GM23338 (cell line): ENCODE measurements at regions not wholly inside any gene's neighbourhood (a gene's known extent, or its start where the extent isn't known, plus 50 kb on each side); places are given as distances from the start of the nearest gene placed in this dataset.

Source experiments
- ATAC-seq: fragments of 200-7000 bp; cut with Tn5 transposase; 3 replicates; pipeline ENCODE4 v1.9.1; 2020
- DNase-seq: peaks from one replicate; pipeline ENCODE4 v3.0.0-alpha.2; 2015; ENCODE audit warnings: low spot score
- H2AFZ ChIP-seq: fragments of 200-600 bp; sonication (generic); 2 replicates; pipeline ENCODE4 v1.8.0; 2016; ENCODE audit warnings: antibody characterized with exemption, mild to moderate bottlenecking, moderate library complexity
- H3F3A ChIP-seq: fragments of 200-600 bp; sonication (generic); replicated peaks from 2 replicates; pipeline ENCODE4 v1.8.0; 2017; ENCODE audit warnings: antibody characterized with exemption, mixed run types, low read depth
- H3K27ac ChIP-seq: fragments of 200-600 bp; sonication (generic); 2 replicates; pipeline ENCODE4 v1.6.1; 2016; ENCODE audit warnings: low read depth
- H3K27me3 ChIP-seq: fragments of 200-600 bp; sonication (generic); 2 replicates; pipeline ENCODE4 v1.8.0; 2016; ENCODE audit warnings: mild to moderate bottlenecking, mixed run types, moderate library complexity; ENCODE audit not compliant: insufficient read depth
- H3K36me3 ChIP-seq: fragments of 200-600 bp; sonication (generic); 2 replicates; pipeline ENCODE4 v1.8.0; 2016; ENCODE audit warnings: mild to moderate bottlenecking; ENCODE audit not compliant: insufficient read depth
- H3K4me1 ChIP-seq: fragments of 200-600 bp; sonication (generic); 2 replicates; pipeline ENCODE4 v1.8.0; 2016; ENCODE audit warnings: mild to moderate bottlenecking, moderate library complexity; ENCODE audit not compliant: insufficient read depth
- H3K4me2 ChIP-seq: fragments of 200-600 bp; sonication (generic); 2 replicates; pipeline ENCODE4 v1.7.1; 2017; ENCODE audit warnings: mixed run types
- H3K4me3 ChIP-seq: fragments of 200-600 bp; sonication (generic); 2 replicates; pipeline ENCODE4 v1.6.1; 2016; ENCODE audit warnings: mixed run types
- H3K79me2 ChIP-seq: fragments of 200-600 bp; sonication (generic); replicated peaks from 2 replicates; pipeline ENCODE4 v1.8.0; 2017; ENCODE audit warnings: mild to moderate bottlenecking; ENCODE audit not compliant: insufficient read depth
- H3K9me2 ChIP-seq: fragments of 200-600 bp; sonication (generic); 2 replicates; pipeline ENCODE4 v1.8.0; 2017; ENCODE audit not compliant: insufficient read depth
- H4K20me1 ChIP-seq: fragments of 200-600 bp; sonication (generic); replicated peaks from 2 replicates; pipeline ENCODE4 v1.8.0; 2017; ENCODE audit warnings: mild to moderate bottlenecking; ENCODE audit not compliant: insufficient read depth
- H3K27ac Mint-ChIP-seq: 2 replicates; pipeline ENCODE4 v1.8.0; 2020; ENCODE audit warnings: inconsistent platforms, mild to moderate bottlenecking, moderate library complexity, mixed read lengths
- H3K27me3 Mint-ChIP-seq: 3 replicates; pipeline ENCODE4 v1.8.0; 2022; ENCODE audit warnings: low read depth, mild to moderate bottlenecking, moderate library complexity, mixed read lengths, inconsistent platforms; ENCODE audit not compliant: insufficient read depth, poor library complexity
- H3K36me3 Mint-ChIP-seq: 3 replicates; pipeline ENCODE4 v1.8.0; 2021; ENCODE audit warnings: low read depth, mild to moderate bottlenecking, inconsistent platforms, moderate library complexity, mixed read lengths
- H3K4me1 Mint-ChIP-seq: 3 replicates; pipeline ENCODE4 v1.8.0; 2020; ENCODE audit warnings: mild to moderate bottlenecking, inconsistent platforms, mixed read lengths
- H3K4me3 Mint-ChIP-seq: 3 replicates; pipeline ENCODE4 v1.8.0; 2021; ENCODE audit warnings: moderate library complexity, mild to moderate bottlenecking, inconsistent platforms, mixed read lengths
- H3K9me3 Mint-ChIP-seq: 3 replicates; pipeline ENCODE4 v1.8.0; 2020; ENCODE audit warnings: moderate library complexity, mild to moderate bottlenecking, inconsistent platforms, mixed read lengths
- CREB1 ChIP-seq: fragments of 250-450 bp; sonication (Bioruptor Pico); IDR thresholded peaks from 2 replicates; pipeline ENCODE4 v1.5.0; 2020; ENCODE audit warnings: low read depth, mild to moderate bottlenecking, moderate library complexity
- EZH2 ChIP-seq: fragments of 200-600 bp; sonication (generic); IDR thresholded peaks from one replicate; pipeline ENCODE4 v1.8.0; 2017; ENCODE audit warnings: antibody characterized with exemption, mild to moderate bottlenecking, low read depth; ENCODE audit not compliant: unreplicated experiment
- EZH2phosphoT487 ChIP-seq: fragments of 200-600 bp; sonication (generic); IDR thresholded peaks from one replicate; pipeline ENCODE4 v1.8.1; 2018; ENCODE audit warnings: antibody characterized with exemption; ENCODE audit not compliant: unreplicated experiment
- JUNB ChIP-seq: IDR thresholded peaks from one replicate; pipeline ENCODE4 v1.6.1; 2016; ENCODE audit warnings: antibody characterized with exemption; ENCODE audit not compliant: unreplicated experiment
- NANOG ChIP-seq: IDR thresholded peaks from 2 replicates; pipeline ENCODE4 v1.6.1; 2016; ENCODE audit warnings: antibody characterized with exemption, borderline replicate concordance
- POLR2AphosphoS5 ChIP-seq: IDR thresholded peaks from 2 replicates; pipeline ENCODE4 v1.6.1; 2016; ENCODE audit warnings: antibody characterized with exemption, low read depth
- STAT1 ChIP-seq: IDR thresholded peaks from one replicate; pipeline ENCODE4 v1.6.1; 2016; ENCODE audit warnings: antibody characterized with exemption; ENCODE audit not compliant: unreplicated experiment
- ZNF114 ChIP-seq: fragments of 250-450 bp; sonication (Bioruptor Pico); IDR thresholded peaks from 2 replicates; pipeline ENCODE4 v1.5.0; 2020; ENCODE audit warnings: mild to moderate bottlenecking, moderate library complexity
- ZNF331 ChIP-seq: fragments of 250-450 bp; sonication (Bioruptor Pico); IDR thresholded peaks from 2 replicates; pipeline ENCODE4 v1.5.0; 2020; ENCODE audit warnings: low read depth, mild to moderate bottlenecking, moderate library complexity
- TF ChIP-seq, protein P1 (sequence below): IDR thresholded peaks from one replicate; pipeline ENCODE4 v1.6.1; 2018; ENCODE audit warnings: antibody characterized with exemption; ENCODE audit not compliant: unreplicated experiment
- TF ChIP-seq, protein P2 (sequence below): IDR thresholded peaks from 2 replicates; pipeline ENCODE4 v1.6.1; 2016; ENCODE audit warnings: antibody characterized with exemption
- TF ChIP-seq, protein P3 (sequence below), 2 experiments: fragments of 200-600 bp in 1 of 2; sonication (generic) in 1 of 2; conservative IDR thresholded peaks; 2 replicates each; pipeline versions ENCODE4 v1.5.1 to v1.6.1; 2016 to 2017; ENCODE audit warnings: antibody characterized with exemption in 2 of 2, low read depth in 2 of 2, mild to moderate bottlenecking in 2 of 2, moderate library complexity in 1 of 2
- TF ChIP-seq, protein P4 (sequence below): fragments of 250-450 bp; sonication (Bioruptor Pico); IDR thresholded peaks from 2 replicates; pipeline ENCODE4 v1.5.0; 2020; ENCODE audit warnings: mild to moderate bottlenecking, moderate library complexity

DNA sequence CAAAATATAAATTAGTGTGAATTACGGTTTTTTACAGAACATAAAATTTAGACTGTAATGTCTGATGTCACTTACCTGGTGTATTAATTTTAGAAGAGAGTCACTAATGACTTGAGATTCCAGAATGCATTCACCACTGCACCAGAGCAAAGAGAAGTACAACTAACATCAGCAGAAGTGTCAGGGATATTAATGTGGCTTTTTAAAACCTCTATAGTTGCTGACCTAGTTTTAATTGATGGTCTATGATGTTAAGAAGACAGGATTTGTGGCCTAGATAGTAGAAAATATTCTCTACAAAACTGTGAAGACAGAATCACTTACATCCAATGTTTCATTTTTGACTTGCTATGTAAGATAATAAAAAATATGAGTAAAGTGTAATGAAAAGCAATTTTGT, 1181.6 kb downstream of the RAPGEF2 start:
- ATAC-seq (no peak), DNase-seq (no peak)
- no peak overlapping the region for H3K27ac ChIP-seq
- peaks cover 12% of the 10 kb centered on the region; the same call in 2 of the 3 replicates for H3K36me3 Mint-ChIP-seq
- no peak overlapping the region for H3K4me2 ChIP-seq
- H4K20me1 ChIP-seq: no peaks in the 10 kb centered on the region
- no peak overlapping the region for H3K27ac Mint-ChIP-seq
- H3F3A ChIP-seq: no peaks in the 10 kb centered on the region
- H3K4me1 ChIP-seq: no peaks in the 10 kb centered on the region
- H3K36me3 ChIP-seq: no peaks in the 10 kb centered on the region
- H3K4me3 ChIP-seq: no peak overlapping the region
- H3K27me3 ChIP-seq: no peaks in the 10 kb centered on the region
- H3K9me2 ChIP-seq: no peaks in the 10 kb centered on the region; the same call in 1 of the 2 replicates
- no peaks in the 10 kb centered on the region for H3K4me1 Mint-ChIP-seq
- TF ChIP-seq STAT1 (no peak), JUNB (no peak), CREB1 (CRISPR knock-in tag) (no peak), EZH2 (no peak), EZH2phosphoT487 (no peak), ZNF331 (CRISPR knock-in tag) (no peak), NANOG (no peak), ZNF114 (CRISPR knock-in tag) (no peak), POLR2AphosphoS5 (no peak)
- TF ChIP-seq, protein P1, sequence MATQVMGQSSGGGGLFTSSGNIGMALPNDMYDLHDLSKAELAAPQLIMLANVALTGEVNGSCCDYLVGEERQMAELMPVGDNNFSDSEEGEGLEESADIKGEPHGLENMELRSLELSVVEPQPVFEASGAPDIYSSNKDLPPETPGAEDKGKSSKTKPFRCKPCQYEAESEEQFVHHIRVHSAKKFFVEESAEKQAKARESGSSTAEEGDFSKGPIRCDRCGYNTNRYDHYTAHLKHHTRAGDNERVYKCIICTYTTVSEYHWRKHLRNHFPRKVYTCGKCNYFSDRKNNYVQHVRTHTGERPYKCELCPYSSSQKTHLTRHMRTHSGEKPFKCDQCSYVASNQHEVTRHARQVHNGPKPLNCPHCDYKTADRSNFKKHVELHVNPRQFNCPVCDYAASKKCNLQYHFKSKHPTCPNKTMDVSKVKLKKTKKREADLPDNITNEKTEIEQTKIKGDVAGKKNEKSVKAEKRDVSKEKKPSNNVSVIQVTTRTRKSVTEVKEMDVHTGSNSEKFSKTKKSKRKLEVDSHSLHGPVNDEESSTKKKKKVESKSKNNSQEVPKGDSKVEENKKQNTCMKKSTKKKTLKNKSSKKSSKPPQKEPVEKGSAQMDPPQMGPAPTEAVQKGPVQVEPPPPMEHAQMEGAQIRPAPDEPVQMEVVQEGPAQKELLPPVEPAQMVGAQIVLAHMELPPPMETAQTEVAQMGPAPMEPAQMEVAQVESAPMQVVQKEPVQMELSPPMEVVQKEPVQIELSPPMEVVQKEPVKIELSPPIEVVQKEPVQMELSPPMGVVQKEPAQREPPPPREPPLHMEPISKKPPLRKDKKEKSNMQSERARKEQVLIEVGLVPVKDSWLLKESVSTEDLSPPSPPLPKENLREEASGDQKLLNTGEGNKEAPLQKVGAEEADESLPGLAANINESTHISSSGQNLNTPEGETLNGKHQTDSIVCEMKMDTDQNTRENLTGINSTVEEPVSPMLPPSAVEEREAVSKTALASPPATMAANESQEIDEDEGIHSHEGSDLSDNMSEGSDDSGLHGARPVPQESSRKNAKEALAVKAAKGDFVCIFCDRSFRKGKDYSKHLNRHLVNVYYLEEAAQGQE: no peak
- TF ChIP-seq, protein P2, sequence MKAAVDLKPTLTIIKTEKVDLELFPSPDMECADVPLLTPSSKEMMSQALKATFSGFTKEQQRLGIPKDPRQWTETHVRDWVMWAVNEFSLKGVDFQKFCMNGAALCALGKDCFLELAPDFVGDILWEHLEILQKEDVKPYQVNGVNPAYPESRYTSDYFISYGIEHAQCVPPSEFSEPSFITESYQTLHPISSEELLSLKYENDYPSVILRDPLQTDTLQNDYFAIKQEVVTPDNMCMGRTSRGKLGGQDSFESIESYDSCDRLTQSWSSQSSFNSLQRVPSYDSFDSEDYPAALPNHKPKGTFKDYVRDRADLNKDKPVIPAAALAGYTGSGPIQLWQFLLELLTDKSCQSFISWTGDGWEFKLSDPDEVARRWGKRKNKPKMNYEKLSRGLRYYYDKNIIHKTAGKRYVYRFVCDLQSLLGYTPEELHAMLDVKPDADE: no peak
- TF ChIP-seq, protein P3, sequence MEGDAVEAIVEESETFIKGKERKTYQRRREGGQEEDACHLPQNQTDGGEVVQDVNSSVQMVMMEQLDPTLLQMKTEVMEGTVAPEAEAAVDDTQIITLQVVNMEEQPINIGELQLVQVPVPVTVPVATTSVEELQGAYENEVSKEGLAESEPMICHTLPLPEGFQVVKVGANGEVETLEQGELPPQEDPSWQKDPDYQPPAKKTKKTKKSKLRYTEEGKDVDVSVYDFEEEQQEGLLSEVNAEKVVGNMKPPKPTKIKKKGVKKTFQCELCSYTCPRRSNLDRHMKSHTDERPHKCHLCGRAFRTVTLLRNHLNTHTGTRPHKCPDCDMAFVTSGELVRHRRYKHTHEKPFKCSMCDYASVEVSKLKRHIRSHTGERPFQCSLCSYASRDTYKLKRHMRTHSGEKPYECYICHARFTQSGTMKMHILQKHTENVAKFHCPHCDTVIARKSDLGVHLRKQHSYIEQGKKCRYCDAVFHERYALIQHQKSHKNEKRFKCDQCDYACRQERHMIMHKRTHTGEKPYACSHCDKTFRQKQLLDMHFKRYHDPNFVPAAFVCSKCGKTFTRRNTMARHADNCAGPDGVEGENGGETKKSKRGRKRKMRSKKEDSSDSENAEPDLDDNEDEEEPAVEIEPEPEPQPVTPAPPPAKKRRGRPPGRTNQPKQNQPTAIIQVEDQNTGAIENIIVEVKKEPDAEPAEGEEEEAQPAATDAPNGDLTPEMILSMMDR (conservative IDR thresholded peaks at IDR 0.05; ENCODE audit: low read depth in 2 of 2): no peak
- TF ChIP-seq, protein P4, sequence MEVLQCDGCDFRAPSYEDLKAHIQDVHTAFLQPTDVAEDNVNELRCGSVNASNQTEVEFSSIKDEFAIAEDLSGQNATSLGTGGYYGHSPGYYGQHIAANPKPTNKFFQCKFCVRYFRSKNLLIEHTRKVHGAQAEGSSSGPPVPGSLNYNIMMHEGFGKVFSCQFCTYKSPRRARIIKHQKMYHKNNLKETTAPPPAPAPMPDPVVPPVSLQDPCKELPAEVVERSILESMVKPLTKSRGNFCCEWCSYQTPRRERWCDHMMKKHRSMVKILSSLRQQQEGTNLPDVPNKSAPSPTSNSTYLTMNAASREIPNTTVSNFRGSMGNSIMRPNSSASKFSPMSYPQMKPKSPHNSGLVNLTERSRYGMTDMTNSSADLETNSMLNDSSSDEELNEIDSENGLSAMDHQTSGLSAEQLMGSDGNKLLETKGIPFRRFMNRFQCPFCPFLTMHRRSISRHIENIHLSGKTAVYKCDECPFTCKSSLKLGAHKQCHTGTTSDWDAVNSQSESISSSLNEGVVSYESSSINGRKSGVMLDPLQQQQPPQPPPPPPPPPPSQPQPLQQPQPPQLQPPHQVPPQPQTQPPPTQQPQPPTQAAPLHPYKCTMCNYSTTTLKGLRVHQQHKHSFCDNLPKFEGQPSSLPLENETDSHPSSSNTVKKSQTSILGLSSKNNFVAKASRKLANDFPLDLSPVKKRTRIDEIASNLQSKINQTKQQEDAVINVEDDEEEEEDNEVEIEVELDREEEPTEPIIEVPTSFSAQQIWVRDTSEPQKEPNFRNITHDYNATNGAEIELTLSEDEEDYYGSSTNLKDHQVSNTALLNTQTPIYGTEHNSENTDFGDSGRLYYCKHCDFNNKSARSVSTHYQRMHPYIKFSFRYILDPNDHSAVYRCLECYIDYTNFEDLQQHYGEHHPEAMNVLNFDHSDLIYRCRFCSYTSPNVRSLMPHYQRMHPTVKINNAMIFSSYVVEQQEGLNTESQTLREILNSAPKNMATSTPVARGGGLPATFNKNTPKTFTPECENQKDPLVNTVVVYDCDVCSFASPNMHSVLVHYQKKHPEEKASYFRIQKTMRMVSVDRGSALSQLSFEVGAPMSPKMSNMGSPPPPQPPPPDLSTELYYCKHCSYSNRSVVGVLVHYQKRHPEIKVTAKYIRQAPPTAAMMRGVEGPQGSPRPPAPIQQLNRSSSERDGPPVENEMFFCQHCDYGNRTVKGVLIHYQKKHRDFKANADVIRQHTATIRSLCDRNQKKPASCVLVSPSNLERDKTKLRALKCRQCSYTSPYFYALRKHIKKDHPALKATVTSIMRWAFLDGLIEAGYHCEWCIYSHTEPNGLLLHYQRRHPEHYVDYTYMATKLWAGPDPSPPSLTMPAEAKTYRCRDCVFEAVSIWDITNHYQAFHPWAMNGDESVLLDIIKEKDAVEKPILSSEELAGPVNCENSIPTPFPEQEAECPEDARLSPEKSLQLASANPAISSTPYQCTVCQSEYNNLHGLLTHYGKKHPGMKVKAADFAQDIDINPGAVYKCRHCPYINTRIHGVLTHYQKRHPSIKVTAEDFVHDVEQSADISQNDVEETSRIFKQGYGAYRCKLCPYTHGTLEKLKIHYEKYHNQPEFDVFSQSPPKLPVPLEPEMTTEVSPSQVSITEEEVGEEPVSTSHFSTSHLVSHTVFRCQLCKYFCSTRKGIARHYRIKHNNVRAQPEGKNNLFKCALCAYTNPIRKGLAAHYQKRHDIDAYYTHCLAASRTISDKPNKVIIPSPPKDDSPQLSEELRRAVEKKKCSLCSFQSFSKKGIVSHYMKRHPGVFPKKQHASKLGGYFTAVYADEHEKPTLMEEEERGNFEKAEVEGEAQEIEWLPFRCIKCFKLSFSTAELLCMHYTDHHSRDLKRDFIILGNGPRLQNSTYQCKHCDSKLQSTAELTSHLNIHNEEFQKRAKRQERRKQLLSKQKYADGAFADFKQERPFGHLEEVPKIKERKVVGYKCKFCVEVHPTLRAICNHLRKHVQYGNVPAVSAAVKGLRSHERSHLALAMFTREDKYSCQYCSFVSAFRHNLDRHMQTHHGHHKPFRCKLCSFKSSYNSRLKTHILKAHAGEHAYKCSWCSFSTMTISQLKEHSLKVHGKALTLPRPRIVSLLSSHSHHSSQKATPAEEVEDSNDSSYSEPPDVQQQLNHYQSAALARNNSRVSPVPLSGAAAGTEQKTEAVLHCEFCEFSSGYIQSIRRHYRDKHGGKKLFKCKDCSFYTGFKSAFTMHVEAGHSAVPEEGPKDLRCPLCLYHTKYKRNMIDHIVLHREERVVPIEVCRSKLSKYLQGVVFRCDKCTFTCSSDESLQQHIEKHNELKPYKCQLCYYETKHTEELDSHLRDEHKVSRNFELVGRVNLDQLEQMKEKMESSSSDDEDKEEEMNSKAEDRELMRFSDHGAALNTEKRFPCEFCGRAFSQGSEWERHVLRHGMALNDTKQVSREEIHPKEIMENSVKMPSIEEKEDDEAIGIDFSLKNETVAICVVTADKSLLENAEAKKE: no peak
- H3K9me3 Mint-ChIP-seq: peaks cover 20% of the 10 kb centered on the region
- H3K79me2 ChIP-seq: no peaks in the 10 kb centered on the region
- H2AFZ ChIP-seq: no peak overlapping the region
- no peak overlapping the region for H3K4me3 Mint-ChIP-seq
- H3K27me3 Mint-ChIP-seq: peaks cover 4% of the 10 kb centered on the region
